HG02642 (cell line): ENCODE measurements at regions not wholly inside any gene's neighbourhood (a gene's known extent, or its start where the extent isn't known, plus 50 kb on each side); places are given as distances from the start of the nearest gene placed in this dataset.

Experiments used
- ATAC-seq: cut with Tn5 transposase; IDR thresholded peaks from one replicate; pipeline ENCODE4 v1.9.1; 2021; ENCODE audit warnings: mild to moderate bottlenecking; ENCODE audit not compliant: unreplicated experiment, poor library complexity

- no peak for ATAC-seq
Measured at GRCh38 chr9:26026423-26027100, 348.3 kb upstream of the TUSC1 start.

DNA sequence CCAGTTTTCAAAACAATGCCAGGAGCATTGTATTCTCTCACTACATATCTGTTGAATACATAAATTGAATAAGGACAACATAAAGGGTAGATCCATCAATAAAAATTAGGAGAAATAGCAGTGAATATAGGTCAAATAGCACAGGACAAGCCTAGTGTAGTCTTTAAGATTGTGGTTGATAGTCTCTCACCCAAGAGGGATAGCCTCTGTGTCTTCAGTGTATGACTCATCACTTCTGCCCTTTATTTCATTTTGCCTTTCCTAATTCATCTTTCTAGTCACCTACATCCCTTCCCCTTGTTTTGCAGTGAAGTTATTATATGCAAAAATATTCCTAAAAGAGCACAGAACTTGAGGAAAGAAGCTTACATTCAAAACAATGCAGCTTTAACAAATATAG is 335.0 kb upstream of the TUSC1 start:
- no peak for ATAC-seq

GRCh38 chr9:26012797-26013196 is 334.6 kb upstream of the TUSC1 start:
- ATAC-seq = no peak

- ATAC-seq = no peak
Measured at GRCh38 chr9:25994605-25995004, 316.4 kb upstream of the TUSC1 start.

DNA sequence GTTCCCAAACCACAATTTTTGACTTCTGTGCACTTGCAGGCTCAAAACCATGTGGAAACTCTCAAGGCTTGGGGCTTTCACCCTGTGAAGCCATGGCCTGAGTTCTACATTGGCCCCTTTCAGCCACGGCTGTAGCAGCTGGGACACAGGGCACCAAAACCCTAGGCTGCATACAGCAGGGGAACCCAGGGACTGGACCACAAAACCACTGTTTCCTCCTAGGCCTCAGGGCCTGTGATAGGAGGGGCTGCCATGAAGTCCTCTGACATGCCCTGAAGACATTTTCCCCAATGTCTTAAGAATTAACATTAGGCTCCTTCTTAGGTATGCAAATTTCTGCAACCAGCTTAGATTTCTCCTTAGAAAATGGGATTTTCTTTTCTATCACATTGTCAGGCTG is 312.1 kb upstream of the TUSC1 start:
- no peak for ATAC-seq

DNA sequence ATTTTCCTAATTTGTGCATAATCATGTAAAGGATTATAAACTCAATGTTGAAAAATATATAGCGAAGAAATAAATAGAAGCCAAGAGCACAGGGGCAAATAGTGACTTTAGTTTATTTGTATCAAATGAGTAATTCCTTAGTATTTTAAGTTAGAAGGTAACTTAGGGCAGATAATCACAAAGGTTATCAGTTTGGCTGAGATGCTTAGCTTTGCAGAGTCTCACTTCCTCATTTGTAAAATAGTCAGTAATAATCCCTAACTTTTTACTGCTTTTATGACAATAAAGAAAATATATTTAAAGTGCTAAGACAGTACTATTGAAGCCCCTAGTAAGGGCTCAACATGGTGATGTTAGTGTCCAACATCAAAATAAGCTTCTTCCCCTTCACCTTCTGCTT is 297.4 kb upstream of the TUSC1 start:
- no peak for ATAC-seq

GRCh38 chr9:25964239-25964638 is 286.0 kb upstream of the TUSC1 start:
- peak; percentile 83 for ATAC-seq

- no peak for ATAC-seq
Measured at GRCh38 chr9:25960178-25960577, 281.9 kb upstream of the TUSC1 start.

DNA sequence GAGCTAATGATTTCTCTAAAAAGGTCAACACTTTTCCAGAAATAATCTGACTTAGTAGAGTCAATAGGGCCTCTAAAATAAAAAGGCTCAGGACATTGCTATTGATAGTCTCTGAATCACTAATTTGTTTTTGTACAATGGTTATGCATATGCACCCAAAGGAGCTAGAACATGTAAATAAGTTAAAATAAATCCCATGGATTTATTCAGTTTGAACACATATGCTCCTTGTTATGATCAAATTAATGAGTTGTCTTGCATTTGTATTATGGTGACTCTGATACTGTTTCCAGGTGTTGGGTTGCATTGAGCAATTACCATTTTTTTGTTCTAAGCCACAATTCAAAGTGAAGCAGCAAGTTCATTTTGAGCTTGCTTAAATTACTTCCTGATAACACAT is 276.0 kb upstream of the TUSC1 start:
- ATAC-seq = no peak

- ATAC-seq = no peak
Measured at GRCh38 chr9:25948182-25948581, 269.9 kb upstream of the TUSC1 start.

DNA sequence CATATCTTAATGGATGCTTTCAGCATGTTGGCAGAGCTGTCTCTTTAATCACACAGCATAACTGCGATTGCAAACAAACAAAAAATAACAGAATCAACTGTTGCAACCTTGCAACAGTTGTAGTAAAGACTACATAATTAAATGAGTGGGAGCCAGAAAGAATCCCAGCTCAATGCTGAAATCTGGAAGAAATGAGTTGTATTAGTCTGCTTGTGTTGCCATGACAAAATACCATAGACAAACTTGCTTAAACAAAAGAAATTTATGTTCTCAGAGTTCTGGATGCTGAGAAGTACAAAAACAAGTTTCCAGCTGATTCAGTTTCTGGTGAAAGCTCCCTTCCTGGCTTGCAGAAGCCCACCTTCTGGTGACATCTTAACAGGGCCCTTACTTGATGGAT is 260.9 kb upstream of the TUSC1 start:
- no peak for ATAC-seq

GRCh38 chr9:25936031-25936430 is 257.8 kb upstream of the TUSC1 start:
- ATAC-seq = no peak

GRCh38 chr9:25935188-25935587 is 256.9 kb upstream of the TUSC1 start:
- ATAC-seq = no peak

- no peak for ATAC-seq
Measured at GRCh38 chr9:25918761-25919160, 240.5 kb upstream of the TUSC1 start.

DNA sequence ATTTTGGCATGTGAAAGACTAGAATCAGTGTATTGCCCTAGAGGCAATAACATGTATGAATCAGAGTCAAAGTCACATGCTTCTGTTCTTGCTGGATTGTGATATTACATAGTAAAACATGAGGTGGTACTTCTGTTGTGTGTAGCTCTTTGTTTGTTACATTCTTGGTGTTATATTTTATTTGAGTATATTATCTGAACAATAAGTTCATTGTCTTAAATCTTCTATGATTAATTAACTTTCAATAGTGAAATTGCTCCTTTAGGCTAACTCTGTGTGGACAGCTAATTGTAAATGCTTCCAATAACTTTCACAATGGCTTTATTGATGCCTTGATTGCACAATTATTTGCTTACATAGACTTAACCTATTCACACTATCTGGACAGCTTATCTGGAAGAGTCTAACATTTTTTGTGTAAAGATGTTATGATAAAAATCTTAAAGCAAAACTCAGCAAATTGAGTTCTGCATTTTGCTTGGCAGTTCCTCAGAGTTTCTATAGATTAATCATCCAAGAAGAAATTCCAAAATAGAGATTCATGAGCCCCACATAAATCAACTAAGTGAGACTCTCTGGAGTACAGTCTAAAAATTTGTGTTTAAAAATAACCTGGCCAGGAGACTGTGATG is 239.6 kb upstream of the TUSC1 start:
- no peak for ATAC-seq

GRCh38 chr9:25913806-25914205 is 235.6 kb upstream of the TUSC1 start:
- ATAC-seq = no peak

DNA sequence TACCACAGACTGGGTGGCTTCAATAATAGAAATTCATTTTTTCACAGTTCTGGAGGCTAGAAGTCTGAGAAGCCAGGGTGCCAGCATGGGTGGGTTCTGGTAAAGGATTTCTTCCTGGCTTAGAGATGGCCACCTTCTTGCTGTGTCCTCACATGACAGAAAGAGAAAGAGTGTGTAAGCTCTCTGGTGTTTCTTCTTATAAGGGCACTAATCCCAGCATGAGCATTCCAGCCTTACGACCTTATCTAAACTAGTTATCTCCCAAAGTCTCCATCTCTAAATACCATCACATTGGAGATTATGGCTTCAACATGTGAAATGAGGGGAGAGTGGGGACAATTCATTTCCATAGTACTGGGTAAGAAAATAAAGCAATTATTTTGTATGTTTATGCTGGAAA is 226.5 kb upstream of the TUSC1 start:
- ATAC-seq = no peak

DNA sequence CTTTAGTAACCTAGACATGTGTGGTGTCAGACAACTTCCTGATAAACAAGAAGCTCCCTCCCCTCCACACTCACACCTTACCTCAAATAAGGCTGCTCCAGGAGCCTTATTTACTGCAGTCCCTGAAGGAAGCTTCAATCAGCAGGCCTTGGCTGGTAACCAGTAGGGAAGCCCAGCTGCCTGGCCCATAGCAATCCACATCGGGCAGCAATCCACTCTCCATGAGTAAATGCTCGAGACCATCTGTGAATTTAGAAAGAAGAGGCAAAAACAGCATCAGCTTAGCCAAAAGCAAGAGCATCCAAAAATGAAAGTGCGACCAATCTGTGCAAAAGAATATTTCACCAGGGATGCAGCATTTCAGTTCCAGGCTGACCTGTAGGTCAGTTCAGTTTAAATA is 213.3 kb upstream of the TUSC1 start:
- no peak for ATAC-seq

DNA sequence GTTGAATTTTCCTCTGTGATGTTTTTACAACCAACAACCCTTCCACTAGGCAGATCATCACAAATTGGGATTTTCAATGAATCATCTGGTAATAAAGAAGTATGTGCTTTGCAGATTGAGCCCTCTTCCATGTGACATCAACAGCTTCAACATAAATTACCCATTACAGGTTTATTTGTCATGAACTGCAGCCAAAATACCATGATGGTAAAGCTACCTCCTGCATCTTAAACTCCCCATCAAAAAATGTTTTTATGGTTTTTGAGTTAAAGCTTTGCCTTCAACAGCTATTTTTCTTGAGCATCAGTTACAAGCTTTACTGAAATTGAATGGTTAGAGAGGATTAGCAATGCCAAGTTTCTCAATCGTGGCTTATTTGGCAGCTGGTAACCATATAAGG is 211.4 kb upstream of the TUSC1 start:
- ATAC-seq = no peak

DNA sequence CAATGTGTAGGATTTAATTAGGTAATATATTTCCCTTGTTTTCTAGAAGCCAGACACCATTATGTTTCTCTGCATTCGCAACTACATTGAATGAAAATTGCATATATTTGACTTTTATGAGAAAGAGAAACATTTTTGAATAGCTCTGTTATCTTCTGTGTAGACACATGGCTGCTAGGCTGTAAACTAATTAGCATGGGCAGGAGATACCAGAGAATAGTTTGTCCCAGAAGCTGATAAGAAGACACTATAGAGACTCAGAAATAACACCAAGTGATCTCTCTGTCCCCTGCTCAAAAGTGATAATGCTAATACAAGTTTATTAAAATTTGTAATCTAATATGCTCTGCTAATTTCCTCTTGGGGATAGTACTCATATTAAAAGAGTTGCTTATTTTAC is 198.0 kb upstream of the TUSC1 start:
- ATAC-seq = no peak

GRCh38 chr9:25864509-25864908 is 186.3 kb upstream of the TUSC1 start:
- no peak for ATAC-seq

GRCh38 chr9:25861421-25861820 is 183.2 kb upstream of the TUSC1 start:
- no peak for ATAC-seq
